ENCODE measurements at regions not wholly inside any gene's neighbourhood (a gene's known extent, or its start where the extent isn't known, plus 50 kb on each side); places are given as distances from the start of the nearest gene placed in this dataset.

DNA sequence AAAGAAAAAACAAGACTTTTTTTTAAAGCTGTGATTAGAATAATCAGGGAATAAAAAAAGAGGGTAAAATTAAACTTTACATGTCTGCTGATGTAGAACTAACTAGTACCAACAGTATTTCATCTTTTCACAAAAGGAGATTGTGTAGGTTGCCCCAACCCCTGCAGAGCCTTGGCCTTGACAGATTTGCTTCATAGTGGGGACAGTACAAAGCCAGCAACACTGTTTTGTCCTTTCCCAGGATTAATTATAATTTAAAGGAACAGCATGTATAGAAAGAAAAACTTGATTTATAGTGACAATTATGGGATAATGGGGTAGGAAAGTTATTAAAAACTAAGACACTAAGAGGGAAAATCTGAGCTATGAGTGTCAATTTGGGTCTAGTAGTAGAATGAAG is 604.0 kb downstream of the GALC start:
- TF ChIP-seq, protein P1, sequence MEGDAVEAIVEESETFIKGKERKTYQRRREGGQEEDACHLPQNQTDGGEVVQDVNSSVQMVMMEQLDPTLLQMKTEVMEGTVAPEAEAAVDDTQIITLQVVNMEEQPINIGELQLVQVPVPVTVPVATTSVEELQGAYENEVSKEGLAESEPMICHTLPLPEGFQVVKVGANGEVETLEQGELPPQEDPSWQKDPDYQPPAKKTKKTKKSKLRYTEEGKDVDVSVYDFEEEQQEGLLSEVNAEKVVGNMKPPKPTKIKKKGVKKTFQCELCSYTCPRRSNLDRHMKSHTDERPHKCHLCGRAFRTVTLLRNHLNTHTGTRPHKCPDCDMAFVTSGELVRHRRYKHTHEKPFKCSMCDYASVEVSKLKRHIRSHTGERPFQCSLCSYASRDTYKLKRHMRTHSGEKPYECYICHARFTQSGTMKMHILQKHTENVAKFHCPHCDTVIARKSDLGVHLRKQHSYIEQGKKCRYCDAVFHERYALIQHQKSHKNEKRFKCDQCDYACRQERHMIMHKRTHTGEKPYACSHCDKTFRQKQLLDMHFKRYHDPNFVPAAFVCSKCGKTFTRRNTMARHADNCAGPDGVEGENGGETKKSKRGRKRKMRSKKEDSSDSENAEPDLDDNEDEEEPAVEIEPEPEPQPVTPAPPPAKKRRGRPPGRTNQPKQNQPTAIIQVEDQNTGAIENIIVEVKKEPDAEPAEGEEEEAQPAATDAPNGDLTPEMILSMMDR (IDR thresholded peaks at IDR 0.05) = no peak

DNA sequence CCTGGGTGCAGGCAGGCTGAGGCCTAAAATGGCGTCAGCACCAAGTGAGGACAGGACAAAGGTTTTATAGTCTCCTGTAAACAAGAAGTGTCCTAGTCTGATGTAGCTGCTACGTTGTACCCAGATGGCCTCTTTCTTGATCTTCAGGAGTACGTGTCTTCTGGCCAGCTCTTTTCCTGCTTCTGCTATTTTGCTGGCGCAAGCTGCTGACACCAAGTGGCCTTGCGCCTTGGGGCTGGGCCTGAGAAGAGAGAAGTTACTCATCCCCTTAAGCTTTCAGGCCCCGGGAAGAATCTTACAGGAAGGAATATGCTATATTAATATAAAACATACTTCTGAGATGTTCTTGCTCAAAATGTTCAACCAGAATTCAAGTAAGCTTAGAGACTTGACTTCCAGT is 605.2 kb downstream of the GALC start:
- TF ChIP-seq, protein P1 (IDR thresholded peaks at IDR 0.05) = no peak

DNA sequence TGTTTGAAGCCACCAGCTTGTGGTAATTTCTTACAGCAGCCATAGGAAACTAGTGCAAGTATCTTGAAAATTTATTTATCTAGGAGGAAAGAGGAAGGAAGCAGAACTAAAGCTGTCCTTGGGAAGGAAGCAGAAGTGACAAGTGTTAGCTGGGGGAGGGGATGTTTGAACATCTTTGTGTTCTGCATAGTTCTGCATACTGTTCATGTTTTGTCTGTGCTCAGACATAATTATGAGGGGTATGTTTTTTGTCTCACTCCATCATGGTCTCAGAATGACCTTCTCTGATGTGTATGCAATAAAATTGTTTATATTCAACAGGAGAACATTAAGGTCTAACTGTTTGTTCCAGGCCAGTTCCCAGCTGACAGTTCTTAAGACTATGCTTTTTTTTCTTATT is 606.5 kb downstream of the GALC start:
- TF ChIP-seq, protein P1 (IDR thresholded peaks at IDR 0.05) = no peak

DNA sequence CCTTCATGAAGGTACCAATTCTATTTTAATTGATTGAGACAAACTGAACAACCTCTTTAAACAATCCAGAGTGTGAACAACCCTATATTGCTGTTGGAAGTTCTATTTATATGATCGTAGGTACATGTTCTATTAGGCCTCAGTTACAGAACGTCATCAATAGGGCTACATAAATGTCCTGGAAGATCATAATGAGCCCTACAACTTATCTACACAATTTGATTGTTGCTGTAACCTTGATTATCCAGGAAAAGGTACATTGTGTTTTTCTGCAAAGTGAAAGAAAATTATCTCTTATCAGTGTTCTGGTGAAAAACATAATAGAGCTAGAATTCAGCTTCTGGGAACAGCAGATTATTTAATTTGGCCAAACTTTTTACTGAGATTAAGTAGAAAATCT is 612.9 kb downstream of the GALC start:
- TF ChIP-seq, protein P1 (IDR thresholded peaks at IDR 0.05) = no peak

DNA sequence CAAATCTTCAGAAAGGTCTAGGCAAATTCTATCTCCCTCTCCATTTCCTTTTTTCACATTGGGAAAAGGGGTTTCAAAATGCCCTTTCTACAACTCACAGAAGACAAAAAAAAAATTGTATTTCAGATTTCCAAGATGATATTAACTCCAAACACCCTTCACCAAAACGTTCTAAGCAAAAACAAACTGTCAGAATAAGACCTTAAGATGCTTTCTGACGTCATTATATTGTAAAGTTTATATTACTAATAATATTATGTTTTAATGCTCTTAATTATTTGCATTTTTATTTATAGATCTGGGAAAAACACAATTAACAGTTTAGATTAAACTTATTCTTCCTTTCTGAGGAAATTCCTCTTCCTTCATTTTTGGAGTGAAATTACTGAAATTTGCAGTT is 624.2 kb downstream of the GALC start:
- TF ChIP-seq, protein P1 (IDR thresholded peaks at IDR 0.05) = no peak

DNA sequence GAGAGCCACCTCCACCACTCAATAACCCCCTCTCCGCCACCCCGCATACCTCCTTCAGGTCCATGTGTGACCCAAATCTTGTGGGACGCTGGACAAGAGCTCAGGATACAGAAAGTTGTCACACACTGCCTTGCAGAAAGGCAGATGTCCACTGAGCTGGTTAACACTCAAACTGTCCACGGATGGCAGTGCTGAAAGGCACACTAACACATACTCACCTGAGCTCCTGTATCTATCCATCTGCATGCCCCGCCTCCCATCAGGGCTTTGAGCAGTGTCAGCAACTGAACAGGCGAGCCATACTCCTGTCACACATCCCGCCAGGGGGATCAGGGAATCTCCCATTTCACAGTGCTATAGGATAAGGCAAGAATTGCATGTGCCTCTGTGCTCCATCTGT is 642.0 kb downstream of the GALC start:
- TF ChIP-seq, protein P1 (IDR thresholded peaks at IDR 0.05) = no peak

DNA sequence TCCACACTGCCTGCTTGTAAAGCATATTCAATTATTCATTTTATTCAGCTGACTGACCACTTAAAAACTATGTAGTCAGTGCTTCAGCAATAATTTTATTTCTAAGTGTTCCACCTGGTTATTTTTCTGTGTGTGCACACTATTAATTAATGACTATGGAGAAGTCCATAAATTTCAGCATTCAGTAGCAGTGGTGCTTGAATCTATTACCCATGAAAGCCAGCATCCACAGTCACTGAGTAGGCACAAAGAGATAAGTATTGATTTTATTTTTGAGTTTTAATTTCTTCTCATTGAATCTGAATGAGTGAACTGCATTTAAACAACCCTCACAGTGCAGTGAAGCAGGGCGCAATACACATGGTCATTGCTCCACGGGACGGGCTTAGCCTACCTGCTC is 643.1 kb downstream of the GALC start:
- TF ChIP-seq, protein P1 (IDR thresholded peaks at IDR 0.05) = no peak

DNA sequence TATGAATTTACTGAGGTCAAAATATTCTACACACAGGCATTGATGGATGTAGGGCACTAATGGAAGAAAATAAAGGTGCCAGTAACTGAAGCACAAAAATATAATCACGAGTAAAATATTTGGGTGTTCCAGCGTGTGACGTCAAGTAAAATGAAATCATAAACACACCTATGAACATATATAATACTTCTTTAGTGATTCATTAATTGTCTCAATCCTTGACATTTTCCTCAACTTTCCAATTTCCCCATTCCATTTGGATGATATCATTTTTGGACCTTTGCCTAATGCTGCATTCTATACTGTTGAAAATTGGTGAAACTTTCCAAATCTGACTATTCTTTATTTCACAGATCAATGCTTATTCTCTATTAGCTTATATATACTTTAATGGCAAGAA is 649.3 kb downstream of the GALC start:
- TF ChIP-seq, protein P1 (IDR thresholded peaks at IDR 0.05) = no peak

Data from LNCAP (cell line).